Stimulated activated CD4-positive, alpha-beta T cell treated with anti-CD3 and anti-CD28 coated beads, Interleukin-15, amount 100 ng/mL, for 48 hours (primary cell): ENCODE measurements at regions not wholly inside any gene's neighbourhood (a gene's known extent, or its start where the extent isn't known, plus 50 kb on each side); places are given as distances from the start of the nearest gene placed in this dataset.
"Not testable (repeated sequence)": the region's sequence is repeated elsewhere in the genome, so short reads cannot be mapped to it uniquely, and the experiment has no call there.

Experiments
- DNase-seq, 2 donors: peaks; one replicate each; pipeline ENCODE4 v3.0.0-alpha.2; 2020; ENCODE audit warnings: low read depth in 2 of 2

DNA sequence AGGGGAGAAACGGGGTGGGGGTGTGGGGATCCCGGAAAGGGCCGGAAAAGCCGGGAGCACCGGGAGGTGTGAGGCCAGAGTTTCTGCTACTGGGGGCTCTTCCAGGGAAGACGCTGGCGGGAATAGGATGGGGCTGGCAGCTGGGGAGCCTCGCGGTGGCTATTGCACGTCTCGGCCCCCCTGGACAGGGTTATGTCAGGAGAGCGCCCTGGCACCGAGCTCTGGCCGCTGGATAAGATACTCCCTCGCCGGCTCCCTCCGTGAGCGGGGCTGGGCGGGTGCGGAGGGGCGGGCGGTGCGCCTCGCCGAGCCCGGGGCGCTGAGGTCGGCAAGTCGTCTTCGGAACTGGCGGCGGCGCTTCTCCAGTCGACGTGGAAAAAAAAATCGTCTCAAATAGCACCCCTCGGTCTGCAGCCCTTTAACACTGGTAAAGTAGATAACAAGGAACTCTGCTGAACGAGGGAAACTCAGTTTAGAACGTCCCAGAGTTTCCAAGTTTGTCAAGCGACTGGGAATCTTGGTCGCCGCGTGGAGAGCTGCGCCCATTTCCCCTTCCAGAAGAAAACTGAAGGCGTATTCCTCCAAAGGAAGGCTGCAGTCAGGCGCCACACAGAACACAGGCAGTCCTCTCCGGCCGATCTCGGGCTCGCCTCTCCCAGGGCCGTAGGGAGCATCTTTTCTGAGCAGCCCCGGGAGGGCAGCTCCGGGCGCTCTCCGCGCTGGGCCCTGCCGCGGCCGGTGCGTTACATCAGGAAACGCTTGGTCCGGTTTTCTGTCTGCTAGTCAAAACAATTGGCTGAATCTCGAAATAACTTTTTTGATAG is 115.1 kb downstream of the KCNRG start:
- no peak for DNase-seq

DNA sequence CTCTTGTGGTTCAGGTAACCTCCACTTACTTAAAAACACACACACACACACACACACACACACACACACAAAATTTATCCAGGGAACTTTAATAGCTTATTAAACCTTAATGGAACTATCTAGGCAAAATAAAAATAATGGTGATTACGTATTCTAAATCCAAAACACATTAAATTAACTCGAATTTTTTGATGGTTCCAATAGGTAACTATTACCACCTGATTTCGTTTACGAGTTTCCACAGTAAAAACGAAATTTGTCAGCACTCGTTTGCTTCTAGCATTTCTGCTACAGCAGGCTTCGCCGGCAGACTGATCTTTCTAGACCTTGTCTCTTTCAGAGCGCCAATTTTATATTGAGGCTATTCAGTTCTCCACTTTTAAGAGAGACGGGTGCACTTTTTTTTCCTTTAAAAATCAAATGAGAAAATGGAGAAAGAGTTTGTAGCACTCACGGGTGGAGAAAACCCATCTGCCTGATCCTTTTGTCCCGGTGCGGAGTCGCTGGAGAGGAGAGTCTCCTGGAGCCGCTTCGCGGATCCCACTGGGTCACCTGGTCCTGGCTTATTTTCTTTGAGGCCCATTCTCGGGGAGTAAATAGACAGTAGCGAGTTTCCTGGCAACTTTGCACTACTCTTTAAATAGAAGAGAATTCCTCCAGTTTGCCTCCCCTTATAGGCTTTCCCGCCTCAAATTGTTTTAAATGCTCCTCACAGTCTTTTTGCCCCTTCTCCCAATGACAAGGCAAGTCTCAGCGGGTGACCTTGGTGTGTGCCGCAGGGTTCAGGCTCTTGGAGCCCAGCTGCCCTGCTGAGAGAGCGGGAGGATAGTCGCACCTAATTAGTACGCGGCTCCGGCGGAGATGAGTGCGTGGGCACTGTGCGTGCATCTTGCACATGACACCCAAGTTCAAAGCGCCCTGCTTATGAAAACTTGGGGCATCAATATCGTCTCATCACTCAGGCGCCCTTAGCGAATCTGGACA is 117.0 kb downstream of the KCNRG start:
- DNase-seq, result no peak

DNA sequence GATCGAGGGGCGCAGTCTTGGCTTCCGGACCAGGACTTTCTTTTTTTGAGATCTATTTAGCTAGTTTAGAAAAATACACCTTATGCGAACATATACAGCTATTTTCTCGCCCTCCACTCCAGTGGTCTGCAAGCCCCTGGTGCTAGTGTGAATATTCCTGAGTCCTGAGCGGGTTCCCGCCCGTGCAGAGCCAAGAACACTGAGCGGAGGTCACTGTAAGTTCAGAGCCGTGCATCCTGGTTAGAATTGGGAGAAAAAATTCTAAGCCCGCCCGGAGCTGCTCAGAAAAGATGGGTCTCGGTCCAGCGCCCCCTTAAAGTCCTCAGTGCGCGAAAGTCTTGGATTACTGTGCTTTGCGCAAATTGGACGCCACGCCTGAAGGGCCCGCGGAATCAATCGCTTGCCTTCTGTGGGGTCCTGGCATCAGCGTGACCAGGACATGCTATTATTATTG is 117.7 kb downstream of the KCNRG start:
- DNase-seq, result no peak

DNA sequence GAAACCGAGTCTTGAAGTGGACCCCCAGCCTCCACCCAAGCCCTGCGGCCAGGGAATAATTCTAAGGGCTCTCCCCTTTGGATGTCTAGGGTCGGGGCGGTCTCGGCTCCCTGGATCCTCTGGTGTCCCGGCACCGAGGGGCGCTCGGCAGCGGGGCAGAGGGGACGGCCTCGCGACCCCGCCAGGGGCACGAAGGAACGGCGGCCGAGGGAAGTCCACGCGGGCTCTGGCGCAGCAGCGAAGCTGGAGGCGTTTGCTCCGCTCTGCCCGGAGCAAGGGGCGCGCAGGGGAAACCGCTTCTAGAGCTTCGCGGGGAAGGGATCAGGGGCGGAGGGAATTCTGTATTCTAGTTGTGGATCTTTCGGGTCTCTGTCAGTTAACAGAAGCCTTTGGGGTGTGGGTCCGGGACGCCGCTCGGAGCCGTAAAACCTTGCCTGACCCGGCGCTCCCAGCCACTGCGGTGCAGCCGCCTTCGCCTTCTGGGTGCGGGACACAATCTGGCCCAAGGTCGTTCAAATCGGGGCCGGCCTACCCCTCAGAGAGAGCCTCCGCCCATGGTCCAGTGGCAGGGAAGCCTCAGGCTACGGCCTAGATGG is 118.2 kb downstream of the KCNRG start:
- no peak for DNase-seq

DNA sequence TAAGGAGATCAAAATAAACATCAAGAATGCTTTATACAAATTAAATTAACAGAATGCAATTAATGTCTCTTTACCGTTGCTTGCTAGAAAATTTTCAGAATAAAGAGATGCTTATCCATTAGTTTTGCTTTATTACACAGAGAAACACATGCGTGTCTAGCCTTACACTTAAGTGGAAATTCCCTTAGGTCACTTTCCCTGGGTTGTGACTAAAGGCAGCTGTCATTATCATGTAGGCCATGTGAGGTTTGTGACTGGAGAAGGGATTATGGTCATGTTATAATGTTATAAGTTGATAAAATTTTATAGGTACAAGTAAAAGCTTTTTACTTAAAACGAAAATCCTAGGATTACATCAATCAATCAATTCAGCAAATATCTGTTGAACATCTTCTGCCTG is 121.0 kb downstream of the KCNRG start:
- no peak for DNase-seq

DNA sequence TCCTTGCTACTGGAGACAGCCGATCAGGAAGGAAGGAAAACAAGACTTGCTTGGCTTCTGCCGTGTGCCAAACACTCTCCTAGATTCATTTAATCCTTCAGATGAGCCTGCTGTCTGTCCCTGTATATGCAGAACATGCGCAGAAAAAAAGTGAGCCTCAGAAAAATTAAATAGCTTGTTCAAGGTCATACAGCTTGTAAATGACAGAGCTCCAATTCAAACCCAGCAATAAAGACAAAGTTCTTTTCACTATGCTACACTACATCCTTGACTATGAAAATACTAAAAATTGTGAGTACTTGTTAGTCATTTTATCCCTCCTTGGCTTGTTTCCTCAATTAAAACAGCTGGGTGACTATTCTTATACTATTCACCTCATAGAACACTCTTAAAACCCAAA is 121.4 kb downstream of the KCNRG start:
- DNase-seq, result no peak

DNA sequence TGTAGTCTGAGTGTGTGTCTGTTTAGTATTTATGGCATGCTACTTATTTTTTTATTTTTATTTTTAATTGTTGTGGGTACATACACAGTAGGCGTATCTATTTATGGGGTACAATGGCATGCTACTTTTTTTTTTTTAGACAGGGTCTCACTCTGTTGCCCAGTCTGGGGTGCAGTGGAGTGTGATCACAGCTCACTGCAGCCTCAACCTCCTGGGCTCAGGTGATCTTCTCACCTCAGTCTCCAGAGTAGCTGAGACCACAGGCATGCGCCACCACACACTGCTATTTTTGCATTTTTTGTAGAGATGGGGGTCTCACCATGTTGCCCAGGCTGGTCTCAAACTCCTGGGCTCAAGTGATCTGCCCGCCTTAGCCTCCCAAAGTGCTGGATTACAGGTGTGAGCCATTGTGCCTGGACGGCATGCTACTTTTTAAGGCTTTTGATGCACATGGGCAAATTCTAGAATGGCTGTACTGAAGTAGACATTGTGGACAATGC is 124.2 kb downstream of the KCNRG start:
- not testable (repeated sequence) for DNase-seq

DNA sequence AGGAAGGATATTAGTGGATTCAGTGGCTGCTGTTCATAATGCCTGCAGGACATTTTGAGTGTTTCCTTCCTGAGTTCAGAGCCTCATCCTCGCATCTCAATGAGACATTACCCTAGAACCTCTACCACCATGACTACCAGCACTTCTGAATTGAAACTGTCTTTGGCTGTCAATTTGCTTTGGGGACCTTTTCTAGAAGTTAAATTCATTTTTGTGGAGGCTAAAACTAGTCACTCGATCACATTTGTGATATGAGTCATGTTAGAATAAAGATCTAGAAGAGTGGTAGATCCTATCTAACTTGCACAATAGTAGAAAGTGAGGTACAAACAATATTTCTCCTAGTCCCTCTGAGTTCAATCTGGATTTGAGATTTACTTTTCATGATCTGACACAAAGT is 124.9 kb downstream of the KCNRG start:
- DNase-seq, result no peak

DNA sequence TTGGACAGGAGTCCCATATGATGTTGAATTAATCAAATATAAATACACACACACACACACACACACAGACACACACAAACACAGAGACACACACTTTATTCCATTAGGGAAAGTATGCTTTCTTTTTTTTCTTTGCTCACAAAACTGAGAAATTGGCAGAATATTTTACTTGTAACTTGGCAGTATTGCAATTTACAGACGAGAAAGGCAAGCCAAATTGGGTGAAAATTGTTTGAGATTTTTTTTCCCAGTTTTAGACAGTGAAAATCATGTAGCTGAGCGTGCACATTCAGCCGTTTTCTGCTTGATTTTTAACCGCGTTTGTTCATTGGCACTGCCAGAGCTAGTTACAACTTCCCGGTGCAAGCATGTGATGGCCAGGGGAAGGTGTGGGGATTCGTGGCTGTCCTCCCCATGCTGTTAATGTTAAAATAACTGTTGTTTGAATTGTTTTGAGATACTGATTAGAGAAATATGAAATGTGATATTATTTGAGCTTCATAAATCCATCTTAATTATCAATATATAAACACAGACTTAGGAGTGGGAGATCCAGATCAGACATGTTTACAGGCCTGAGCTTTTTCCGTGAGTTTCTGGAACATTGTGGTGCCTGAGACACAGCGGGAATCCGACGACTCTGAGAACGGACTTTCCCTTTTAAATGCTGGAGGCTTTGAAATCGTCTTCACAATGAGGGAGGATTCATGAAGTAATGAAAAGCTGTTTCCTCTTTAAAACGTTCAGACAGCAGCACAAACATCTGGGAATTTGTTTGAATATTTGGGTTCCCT is 125.5 kb downstream of the KCNRG start:
- DNase-seq, result no peak

DNA sequence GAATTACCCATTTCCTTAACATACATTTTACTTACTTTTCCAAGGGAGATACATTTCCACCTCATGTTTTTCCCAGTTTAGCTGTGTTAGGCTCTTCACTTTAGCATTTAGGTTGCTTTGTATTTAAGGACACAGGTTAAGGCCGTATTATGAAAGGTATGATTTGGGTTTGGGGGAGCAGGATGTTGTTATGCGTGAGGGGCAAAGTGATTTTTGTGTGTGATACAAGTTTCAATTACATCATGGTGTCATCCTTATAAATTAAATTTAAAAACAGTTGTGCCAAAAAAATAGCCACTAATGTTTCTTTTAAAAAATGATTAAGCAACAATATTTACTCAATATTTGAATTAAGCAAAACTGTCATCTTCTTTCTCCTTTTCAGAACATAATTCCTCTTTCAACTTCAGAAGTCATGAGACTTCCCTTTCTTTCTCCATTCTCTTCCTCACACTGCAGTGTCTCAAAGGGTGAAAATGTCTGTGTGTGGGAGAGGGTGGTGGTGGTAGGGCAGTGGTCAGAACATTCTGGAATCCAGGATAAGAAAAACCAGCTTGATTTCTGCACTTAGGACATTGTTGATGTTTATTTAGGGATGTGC is 126.2 kb downstream of the KCNRG start:
- DNase-seq, result no peak

DNA sequence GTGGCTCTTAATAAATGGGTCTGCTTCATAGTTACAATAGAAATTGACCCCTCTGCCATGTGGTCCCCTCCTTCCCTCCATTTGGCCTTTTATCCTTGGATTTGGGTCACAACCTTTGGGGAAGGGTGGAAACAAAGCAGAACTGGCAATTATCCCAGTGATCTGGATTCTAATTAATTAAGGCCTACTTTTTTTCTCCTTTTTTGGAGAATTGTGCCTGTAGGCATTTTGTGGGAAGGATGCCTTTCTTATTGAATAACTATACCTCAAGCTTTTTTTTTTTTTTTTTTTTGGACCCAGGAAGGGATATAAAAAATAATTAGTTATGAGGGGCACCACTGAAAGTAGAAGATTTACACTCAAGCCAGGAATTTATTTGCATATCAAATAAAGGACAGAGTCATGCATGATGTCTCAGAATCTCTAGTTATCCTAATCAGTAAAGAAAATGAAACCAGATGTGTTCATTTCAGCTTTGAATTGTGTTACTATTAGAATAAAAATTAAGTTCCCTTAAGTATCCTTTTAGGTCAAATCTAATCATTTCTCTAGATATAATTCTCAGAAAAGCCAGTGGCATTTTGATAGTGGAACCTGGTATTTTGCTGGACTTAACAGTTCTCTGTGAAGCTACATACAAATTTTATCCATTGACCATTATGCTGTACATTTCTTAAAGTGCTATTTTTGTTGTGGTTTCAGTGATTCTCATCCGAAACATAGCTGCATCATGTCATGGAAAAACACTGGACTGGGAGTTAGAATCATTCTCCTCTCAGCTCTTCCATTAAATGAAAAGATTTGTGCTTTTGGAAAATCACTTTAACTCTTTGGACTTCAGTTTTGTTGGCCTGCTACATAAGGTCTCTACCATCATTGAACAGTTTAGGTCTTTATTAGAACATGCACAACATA is 129.3 kb downstream of the KCNRG start:
- DNase-seq, result no peak

DNA sequence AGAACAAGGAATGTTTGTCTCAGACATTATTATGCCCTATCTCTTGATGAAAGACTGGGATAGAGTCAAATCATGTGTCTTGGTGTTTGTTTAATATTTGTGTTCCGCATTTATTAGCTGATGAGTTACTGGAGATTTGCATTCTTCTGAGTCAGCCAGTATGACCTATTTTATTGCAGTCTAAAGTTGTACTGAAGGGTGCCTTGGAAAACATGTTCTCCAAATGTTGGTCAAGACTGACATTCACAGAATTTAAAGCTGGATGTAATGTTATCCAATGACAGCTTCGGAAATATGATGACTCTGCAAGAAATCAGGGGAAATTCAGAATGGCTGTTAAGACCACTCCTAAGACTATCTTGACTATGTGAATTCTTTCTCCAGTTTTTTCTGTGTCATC is 134.0 kb downstream of the KCNRG start:
- DNase-seq, result no peak

DNA sequence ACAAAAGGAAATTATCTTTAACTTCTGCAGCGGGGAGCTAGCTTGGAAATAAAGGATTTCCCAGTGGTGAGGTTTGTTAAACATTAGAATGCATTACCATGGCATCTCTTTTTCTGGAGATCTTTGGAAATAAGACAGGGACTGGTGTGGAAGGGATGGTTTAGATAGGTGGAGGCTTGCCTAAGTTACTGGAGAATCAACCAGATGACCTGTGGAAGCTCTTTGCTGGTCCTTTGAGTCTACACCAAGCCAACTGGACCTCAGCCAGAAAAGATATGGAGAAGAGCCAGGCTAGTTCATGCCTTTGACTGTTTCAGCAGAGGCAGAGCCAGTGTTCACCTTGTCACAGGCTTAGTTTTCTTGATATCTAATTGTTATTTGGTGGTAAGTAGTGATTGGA is 134.7 kb downstream of the KCNRG start:
- no peak for DNase-seq

DNA sequence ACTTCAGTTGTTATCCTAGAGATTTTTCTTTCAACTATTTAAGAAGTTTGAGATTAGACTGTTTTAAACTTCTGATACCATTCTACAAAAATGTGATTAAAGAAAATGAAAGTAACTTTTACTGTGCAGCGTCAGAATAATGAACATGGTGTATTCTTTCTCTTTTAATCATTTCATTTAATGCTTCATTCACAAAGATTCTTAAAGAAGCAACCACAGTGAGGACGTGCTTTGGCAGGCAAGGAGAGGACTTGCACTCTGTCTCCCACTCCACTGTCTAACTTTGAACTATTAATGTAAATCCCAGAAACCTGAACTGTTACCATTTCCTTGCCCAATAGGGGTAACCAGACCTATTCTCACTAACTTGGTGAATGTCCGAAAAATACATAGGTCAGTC is 137.0 kb downstream of the KCNRG start:
- DNase-seq, result no peak

DNA sequence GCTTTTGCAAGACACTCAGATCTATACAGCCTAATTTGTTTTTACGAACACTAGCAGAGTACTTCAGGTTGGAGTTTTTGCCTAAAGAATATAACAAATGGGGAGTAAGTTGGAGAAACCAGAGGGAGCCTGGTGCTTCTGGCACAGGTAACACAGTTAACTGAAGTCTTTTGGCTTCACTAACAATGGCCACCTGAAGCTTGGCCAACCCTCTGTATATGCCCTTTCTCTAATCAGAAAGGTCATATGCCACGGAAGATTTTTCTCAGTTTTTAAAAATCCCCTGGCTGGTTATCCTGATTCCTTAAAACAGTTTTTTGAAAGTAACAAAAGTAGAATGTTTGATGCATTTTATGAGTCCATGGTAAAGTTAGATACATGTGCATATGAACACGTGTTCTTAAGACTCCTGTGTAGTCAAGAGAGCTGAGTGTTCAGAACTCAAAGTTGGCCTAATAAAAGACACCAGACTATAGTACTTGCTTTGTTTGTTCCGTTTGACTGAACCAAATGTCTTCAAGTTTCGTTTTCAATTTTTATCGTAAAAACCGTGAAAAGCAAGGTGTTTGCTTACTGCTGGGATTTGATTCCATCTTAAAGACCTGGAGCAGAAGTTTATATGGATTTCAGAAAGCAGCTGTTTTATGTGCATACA is 137.5 kb downstream of the KCNRG start:
- DNase-seq, result no peak

DNA sequence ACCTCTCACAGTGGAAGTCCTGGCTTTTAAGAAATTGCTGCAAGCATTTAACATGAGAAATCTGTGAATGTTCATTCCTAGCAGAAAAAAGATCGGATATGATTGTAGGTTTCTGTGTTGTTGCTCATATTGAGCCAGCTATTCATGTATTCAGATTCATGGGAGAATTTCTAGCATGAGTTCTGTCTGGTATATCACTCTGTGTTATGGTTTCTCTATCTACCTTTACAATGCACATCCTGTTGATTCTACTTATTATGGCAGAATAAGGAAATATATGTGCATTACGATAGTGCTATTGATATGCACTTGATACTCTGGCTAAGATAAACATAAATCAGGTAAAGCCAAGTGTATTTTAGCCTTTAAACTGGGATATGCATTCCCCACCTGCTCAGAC is 138.2 kb downstream of the KCNRG start:
- DNase-seq, result no peak

DNA sequence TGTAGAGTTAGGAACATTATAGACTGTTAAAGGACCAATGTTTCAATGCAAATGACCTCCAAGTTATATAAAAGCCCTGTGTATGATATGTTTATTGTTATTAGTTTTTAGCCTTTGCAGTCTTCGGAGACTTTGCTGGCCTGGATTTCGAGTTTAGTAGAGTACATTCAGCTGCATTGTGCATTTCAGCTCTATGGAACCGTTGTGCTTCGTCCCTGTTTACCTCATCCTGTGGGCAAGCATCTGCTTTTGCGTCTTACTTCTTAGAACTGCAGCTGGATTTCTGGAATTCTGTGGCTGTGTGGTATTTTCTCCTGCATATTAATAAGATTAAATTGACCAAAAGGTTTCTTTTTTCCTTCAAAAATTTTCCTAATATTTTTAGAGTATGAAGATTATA is 138.6 kb downstream of the KCNRG start:
- DNase-seq, result no peak

DNA sequence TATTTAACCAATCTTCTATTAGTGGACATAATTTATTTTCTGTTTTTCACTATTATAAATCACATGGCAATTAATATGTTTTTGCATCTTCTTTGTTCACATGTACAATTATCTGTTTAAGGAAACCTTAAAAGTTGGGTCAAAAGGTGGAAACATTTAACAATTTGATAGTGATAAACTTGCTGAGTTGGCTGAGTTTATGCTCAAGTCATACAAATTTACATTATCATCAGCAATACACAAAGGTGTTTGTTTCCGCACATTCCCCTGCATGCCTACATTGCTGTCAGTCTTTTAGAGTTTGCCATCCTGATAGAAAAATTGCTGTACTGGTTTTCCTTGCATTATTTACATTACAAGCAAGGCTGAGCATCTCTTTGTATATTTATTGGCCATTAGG is 139.5 kb downstream of the KCNRG start:
- DNase-seq, result no peak

DNA sequence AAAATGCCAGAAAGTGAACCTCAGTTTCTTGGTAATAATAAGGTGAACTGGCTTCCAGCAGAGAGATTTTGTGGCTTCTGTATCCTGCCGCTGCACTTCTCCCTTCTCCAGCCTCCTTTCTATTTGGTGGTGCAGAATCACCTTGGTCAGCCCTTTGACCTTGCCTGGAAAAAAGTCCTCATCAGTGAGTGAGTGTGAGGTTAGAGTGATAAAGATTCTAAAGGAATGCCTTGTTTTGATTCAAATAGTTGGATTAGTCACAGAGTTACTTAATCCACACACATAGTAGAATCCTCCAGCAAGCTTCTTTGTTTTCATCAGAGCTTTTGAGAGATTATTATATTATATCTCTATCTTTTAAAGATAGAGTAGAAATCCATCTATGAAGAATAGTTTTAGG is 140.9 kb downstream of the KCNRG start:
- DNase-seq, result no peak
